HepG2 (cell line): ENCODE measurements at regions not wholly inside any gene's neighbourhood (a gene's known extent, or its start where the extent isn't known, plus 50 kb on each side); places are given as distances from the start of the nearest gene placed in this dataset.

Experiments used
- CBX5 ChIP-seq: sonication (generic); formaldehyde crosslinking; IDR thresholded peaks from 2 replicates; pipeline ENCODE4 v1.4.0; 2020; ENCODE audit warnings: missing genetic modification reagents, borderline replicate concordance
- CCDC6 ChIP-seq: sonication (generic); formaldehyde crosslinking; IDR thresholded peaks from 2 replicates; pipeline ENCODE4 v1.8.1; 2022; ENCODE audit warnings: mild to moderate bottlenecking, missing genetic modification reagents, moderate library complexity
- E2F1 ChIP-seq: sonication (generic); formaldehyde crosslinking; IDR thresholded peaks from 2 replicates; pipeline ENCODE4 v1.5.0; 2020; ENCODE audit warnings: missing genetic modification reagents
- ERF ChIP-seq: IDR thresholded peaks from 2 replicates; pipeline ENCODE4 v1.6.1; 2018; ENCODE audit warnings: missing biosample characterization, missing genetic modification reagents
- HOXA3 ChIP-seq: sonication (generic); formaldehyde crosslinking; IDR thresholded peaks from 2 replicates; pipeline ENCODE4 v1.5.0; 2020; ENCODE audit warnings: missing genetic modification reagents
- KAT8 ChIP-seq: IDR thresholded peaks from 2 replicates; pipeline ENCODE4 v1.6.1; 2016; ENCODE audit warnings: missing genetic modification reagents, missing compliant biosample characterization
- MEIS1 ChIP-seq: sonication (generic); formaldehyde crosslinking; IDR thresholded peaks from 2 replicates; pipeline ENCODE4 v1.9.0; 2021; ENCODE audit warnings: mild to moderate bottlenecking, missing genetic modification reagents, moderate library complexity, borderline replicate concordance
- NCOA2 ChIP-seq: sonication (generic); formaldehyde crosslinking; IDR thresholded peaks from 2 replicates; pipeline ENCODE4 v1.8.0; 2022; ENCODE audit warnings: inconsistent platforms
- NCOR1 ChIP-seq: fragments of 200-600 bp; sonication (generic); IDR thresholded peaks from 2 replicates; pipeline ENCODE4 v1.7.0; 2017; ENCODE audit warnings: antibody characterized with exemption, low read length, borderline replicate concordance
- NR2C2 ChIP-seq: sonication (generic); formaldehyde crosslinking; IDR thresholded peaks from 2 replicates; pipeline ENCODE4 v1.4.0; 2020; ENCODE audit warnings: missing genetic modification reagents, mild to moderate bottlenecking, moderate library complexity, borderline replicate concordance
- PHF21A ChIP-seq: sonication (generic); formaldehyde crosslinking; IDR thresholded peaks from 2 replicates; pipeline ENCODE4 v1.5.0; 2020; ENCODE audit warnings: mild to moderate bottlenecking, missing genetic modification reagents
- RXRA ChIP-seq: sonication (generic); formaldehyde crosslinking; IDR thresholded peaks from 2 replicates; pipeline ENCODE4 v1.5.1; 2020; ENCODE audit warnings: missing genetic modification reagents
- SMC3 ChIP-seq: IDR thresholded peaks from 2 replicates; pipeline ENCODE4 v1.6.1; 2011; ENCODE audit warnings: low read length, improper control_type of control experiment
- SP1 ChIP-seq, 2 experiments: fragments of 450-650 bp in 1 of 2; sonication (generic) in 1 of 2; formaldehyde crosslinking in 1 of 2; IDR thresholded peaks; 2 replicates each; pipeline versions ENCODE4 v1.4.0 to v1.6.1; 2016 to 2020; ENCODE audit warnings: missing genetic modification reagents in 1 of 2
- SRSF9 ChIP-seq: fragments of 200-400 bp; formaldehyde crosslinking; IDR thresholded peaks from 2 replicates; pipeline ENCODE4 v1.6.1; 2018; ENCODE audit warnings: borderline replicate concordance, mild to moderate bottlenecking, low read depth, low read length; ENCODE audit not compliant: insufficient read depth, poor library complexity, severe bottlenecking
- TAF15 ChIP-seq: fragments of 200-400 bp; formaldehyde crosslinking; IDR thresholded peaks from one replicate; pipeline ENCODE4 v1.6.1; 2018; ENCODE audit warnings: mild to moderate bottlenecking, low read depth, low read length; ENCODE audit not compliant: poor library complexity, severe bottlenecking
- ZNF124 ChIP-seq: sonication (generic); formaldehyde crosslinking; IDR thresholded peaks from 2 replicates; pipeline ENCODE4 v1.4.0; 2020; ENCODE audit warnings: missing genetic modification reagents
- ZNF350 ChIP-seq: sonication (generic); formaldehyde crosslinking; IDR thresholded peaks from 2 replicates; pipeline ENCODE4 v1.4.0; 2020; ENCODE audit warnings: mild to moderate bottlenecking, low read depth, missing genetic modification reagents, borderline replicate concordance
- ZNF563 ChIP-seq: sonication (generic); formaldehyde crosslinking; IDR thresholded peaks from 2 replicates; pipeline ENCODE4 v1.8.0; 2022; ENCODE audit warnings: mild to moderate bottlenecking, moderate library complexity, missing genetic modification reagents
- ZNF567 ChIP-seq: sonication (generic); formaldehyde crosslinking; IDR thresholded peaks from 2 replicates; pipeline ENCODE4 v1.8.1; 2023; ENCODE audit warnings: mild to moderate bottlenecking, missing genetic modification reagents, borderline replicate concordance
- ZNF607 ChIP-seq: sonication (generic); formaldehyde crosslinking; IDR thresholded peaks from 2 replicates; pipeline ENCODE4 v1.5.1; 2020; ENCODE audit warnings: missing genetic modification reagents, mild to moderate bottlenecking, borderline replicate concordance
- ZNF703 ChIP-seq: sonication (generic); formaldehyde crosslinking; IDR thresholded peaks from 2 replicates; pipeline ENCODE4 v1.5.1; 2020; ENCODE audit warnings: missing genetic modification reagents, mild to moderate bottlenecking, moderate library complexity, borderline replicate concordance
- TF ChIP-seq, protein P1 (sequence below): sonication (generic); formaldehyde crosslinking; IDR thresholded peaks from 2 replicates; pipeline ENCODE4 v1.4.0; 2020; ENCODE audit warnings: missing genetic modification reagents

GRCh38 chr2:7356909-7357584 lies 439.8 kb downstream of the RNF144A start (continued):
- TF ChIP-seq, protein P1, sequence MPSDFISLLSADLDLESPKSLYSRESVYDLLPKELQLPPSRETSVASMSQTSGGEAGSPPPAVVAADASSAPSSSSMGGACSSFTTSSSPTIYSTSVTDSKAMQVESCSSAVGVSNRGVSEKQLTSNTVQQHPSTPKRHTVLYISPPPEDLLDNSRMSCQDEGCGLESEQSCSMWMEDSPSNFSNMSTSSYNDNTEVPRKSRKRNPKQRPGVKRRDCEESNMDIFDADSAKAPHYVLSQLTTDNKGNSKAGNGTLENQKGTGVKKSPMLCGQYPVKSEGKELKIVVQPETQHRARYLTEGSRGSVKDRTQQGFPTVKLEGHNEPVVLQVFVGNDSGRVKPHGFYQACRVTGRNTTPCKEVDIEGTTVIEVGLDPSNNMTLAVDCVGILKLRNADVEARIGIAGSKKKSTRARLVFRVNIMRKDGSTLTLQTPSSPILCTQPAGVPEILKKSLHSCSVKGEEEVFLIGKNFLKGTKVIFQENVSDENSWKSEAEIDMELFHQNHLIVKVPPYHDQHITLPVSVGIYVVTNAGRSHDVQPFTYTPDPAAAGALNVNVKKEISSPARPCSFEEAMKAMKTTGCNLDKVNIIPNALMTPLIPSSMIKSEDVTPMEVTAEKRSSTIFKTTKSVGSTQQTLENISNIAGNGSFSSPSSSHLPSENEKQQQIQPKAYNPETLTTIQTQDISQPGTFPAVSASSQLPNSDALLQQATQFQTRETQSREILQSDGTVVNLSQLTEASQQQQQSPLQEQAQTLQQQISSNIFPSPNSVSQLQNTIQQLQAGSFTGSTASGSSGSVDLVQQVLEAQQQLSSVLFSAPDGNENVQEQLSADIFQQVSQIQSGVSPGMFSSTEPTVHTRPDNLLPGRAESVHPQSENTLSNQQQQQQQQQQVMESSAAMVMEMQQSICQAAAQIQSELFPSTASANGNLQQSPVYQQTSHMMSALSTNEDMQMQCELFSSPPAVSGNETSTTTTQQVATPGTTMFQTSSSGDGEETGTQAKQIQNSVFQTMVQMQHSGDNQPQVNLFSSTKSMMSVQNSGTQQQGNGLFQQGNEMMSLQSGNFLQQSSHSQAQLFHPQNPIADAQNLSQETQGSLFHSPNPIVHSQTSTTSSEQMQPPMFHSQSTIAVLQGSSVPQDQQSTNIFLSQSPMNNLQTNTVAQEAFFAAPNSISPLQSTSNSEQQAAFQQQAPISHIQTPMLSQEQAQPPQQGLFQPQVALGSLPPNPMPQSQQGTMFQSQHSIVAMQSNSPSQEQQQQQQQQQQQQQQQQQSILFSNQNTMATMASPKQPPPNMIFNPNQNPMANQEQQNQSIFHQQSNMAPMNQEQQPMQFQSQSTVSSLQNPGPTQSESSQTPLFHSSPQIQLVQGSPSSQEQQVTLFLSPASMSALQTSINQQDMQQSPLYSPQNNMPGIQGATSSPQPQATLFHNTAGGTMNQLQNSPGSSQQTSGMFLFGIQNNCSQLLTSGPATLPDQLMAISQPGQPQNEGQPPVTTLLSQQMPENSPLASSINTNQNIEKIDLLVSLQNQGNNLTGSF (CRISPR knock-in tag): no peak
- 0 out of 2 replicates have a peak, but pooled peaks have one; percentile 76 for TF ChIP-seq ZNF124 (CRISPR knock-in tag)
- TF ChIP-seq ZNF567: peak; percentile 86
- TF ChIP-seq CCDC6: no peak
- TF ChIP-seq CBX5 (CRISPR knock-in tag): peak; percentile 34; the same call in 1 of the 2 replicates
- TF ChIP-seq SP1 (IDR thresholded peaks at IDR 0.05): no peak
- TF ChIP-seq SP1 (CRISPR knock-in tag; IDR thresholded peaks at IDR 0.05): no peak
- peak; percentile 62 for TF ChIP-seq NCOA2 (CRISPR knock-in tag)
- no peak for TF ChIP-seq SRSF9
- TF ChIP-seq ZNF703: no peak
- TF ChIP-seq TAF15: no peak
- 0 out of 2 replicates have a peak, but pooled peaks have one; percentile 50 for TF ChIP-seq ZNF607 (CRISPR knock-in tag)
- peak; percentile 81; the same call in 1 of the 2 replicates for TF ChIP-seq ERF
- peak; percentile 47; the same call in 1 of the 2 replicates for TF ChIP-seq ZNF350 (CRISPR knock-in tag)
- peak; percentile 86 for TF ChIP-seq RXRA (CRISPR knock-in tag)
- no peak for TF ChIP-seq NCOR1
- TF ChIP-seq SMC3: 0 out of 2 replicates have a peak, but pooled peaks have one; percentile 10
- TF ChIP-seq NR2C2 (CRISPR knock-in tag): no peak
- peak; percentile 81; the same call in 1 of the 2 replicates for TF ChIP-seq PHF21A (CRISPR knock-in tag)
- TF ChIP-seq MEIS1 (CRISPR knock-in tag): peak; percentile 72; the same call in 1 of the 2 replicates
- 0 out of 2 replicates have a peak, but pooled peaks have one; percentile 17 for TF ChIP-seq ZNF563
- TF ChIP-seq E2F1: no peak
- TF ChIP-seq HOXA3: peak; percentile 65
- peak; percentile 49; the same call in 1 of the 2 replicates for TF ChIP-seq KAT8 (CRISPR knock-in tag)
